Right forelimb (tissue), 1 donor: ENCODE measurements at regions not wholly inside any gene's neighbourhood (a gene's known extent, or its start where the extent isn't known, plus 50 kb on each side); places are given as distances from the start of the nearest gene placed in this dataset.
"Not testable (repeated sequence)": the region's sequence is repeated elsewhere in the genome, so short reads cannot be mapped to it uniquely, and the experiment has no call there.

ENCODE experiments used
- DNase-seq: peaks from one replicate; pipeline ENCODE4 v3.0.0-alpha.2; 2018

DNA sequence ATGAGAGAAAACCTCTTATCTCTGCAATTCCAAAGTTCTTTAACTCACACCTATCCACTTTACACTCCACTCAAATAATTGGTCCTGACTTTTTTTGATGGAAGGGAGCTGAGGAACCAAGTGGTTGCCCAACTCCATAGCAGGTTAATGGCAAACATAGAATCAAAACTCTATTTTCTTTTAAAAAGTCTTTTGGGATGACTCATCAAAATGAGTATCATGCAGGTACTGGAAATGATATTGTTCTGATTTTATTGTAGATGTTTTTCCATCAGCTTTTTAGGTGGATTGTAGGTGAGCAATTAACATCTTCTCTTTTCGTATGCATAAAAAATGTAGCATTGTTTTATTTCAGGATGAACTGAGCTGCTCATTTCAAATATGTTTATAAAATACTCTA lies 239.5 kb downstream of the SATB1 start:
- DNase-seq, result no peak

DNA sequence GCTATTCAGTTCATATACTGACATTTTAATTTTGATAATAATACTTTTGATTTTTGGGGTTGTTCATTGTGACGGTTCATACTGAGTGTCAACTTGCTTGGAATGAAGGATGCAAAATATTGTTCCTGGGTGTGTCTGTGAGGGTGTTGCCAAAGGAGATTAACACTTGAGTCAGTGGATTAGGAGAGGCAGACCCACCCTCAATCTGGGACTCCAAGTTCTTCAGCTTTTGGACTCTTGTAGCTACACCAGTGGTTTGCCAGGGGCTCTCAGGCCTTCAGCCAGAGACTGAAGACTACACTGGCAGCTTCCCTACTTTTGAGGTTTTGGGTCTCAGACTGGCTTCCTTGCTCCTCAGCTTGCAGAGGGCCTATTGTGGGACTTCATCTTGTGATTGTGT lies 242.2 kb downstream of the SATB1 start:
- DNase-seq, result not testable (repeated sequence)

DNA sequence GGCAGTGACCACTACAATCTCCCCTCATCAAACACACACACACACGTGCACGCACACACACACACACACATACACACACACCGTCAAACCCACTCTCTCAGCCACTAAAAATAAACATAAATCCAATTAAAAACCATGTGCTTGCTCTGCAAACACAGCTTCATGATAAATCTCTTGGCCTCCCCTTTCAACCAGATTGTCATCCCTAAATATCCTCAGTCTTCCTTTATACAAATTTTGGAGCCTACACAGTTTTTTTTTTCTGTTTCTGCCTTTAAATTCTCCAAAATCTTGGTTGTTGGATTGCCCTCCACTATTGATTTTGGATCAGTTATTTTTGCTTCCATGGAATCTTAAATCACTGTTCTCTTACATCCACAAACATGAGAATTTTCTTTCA lies 245.6 kb downstream of the SATB1 start:
- DNase-seq, result no peak

DNA sequence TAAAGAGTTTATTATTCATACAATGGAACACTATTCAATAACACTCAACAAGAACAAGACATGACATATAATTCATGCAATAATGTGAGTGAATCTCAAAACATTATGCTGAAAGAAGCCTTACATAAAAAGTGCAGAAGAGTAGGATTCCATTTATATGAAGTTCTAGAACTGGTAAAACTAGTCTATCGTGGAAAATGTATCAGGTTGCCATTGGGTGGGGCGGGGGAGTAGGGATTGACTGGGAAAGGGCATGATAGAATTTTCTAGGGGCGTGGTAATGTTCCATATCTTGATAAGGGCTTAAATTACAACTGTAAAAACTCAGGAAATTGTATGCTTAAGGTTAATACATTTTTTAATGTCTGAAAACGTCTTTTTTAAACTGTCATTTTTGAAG lies 247.9 kb downstream of the SATB1 start:
- DNase-seq, result no peak

DNA sequence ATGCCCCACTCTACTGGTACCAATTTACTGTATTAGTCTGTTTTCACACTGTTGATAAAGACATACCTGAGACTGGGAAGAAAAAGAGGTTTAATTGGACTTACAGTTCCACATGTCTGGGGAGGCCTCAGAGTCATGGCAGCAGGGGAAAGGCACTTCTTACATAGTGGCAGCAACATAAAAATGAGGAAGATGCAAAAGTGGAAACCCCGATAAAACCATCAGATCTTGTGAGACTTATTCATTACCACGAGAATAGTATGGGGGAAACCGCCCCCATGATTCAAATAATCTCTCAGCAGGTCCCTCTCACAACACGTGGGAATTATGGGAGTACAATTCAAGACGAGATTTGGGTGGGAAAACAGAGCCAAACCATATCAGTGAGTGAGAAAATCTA lies 251.2 kb downstream of the SATB1 start:
- DNase-seq, result not testable (repeated sequence)

DNA sequence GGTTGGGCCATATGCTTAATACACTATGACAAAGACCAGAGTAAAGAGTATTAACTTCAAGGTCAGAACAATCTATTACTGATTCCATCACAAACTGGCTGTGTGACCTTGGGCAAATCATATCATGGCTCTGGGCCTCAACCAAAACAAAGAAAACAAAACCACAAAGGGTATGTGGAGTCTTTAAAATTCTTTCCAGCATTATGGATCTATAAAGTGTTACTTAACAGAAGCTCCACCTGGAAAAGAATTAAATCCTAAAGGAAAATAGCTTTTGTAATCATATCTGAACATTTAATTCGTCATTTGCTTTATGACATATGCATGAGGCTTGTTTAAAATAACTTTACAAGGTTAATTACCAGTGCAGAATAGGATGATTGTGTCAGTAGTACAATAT lies 265.5 kb downstream of the SATB1 start:
- DNase-seq, result no peak

DNA sequence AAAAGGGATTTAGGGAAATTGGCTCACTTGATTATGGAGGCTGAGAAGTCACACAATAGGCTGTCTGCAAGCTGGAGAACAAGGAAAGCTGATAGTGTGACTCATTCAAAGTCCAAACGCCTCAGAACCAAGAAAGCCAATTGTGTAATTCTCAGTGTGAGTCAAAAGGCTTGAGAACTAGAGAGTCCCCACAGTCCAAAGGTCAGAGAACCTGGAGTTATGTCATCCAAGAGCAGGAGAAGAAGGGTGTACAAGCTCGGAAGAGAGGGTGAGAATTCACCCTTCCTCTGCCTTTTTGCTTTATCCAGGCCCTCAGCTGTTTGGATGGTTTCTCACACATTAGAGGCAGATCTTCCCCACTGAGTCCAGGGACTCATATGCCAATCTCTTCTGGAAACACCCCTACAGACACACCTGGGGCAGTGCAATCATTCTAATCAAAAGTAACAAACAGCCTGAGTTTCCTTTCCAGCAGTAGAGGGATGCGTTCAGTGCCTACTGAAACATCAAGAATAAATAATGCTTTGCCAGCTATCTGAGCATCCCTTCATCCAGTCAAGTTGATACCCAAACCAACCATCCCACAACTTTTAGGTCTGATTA lies 271.5 kb downstream of the SATB1 start:
- no peak for DNase-seq

DNA sequence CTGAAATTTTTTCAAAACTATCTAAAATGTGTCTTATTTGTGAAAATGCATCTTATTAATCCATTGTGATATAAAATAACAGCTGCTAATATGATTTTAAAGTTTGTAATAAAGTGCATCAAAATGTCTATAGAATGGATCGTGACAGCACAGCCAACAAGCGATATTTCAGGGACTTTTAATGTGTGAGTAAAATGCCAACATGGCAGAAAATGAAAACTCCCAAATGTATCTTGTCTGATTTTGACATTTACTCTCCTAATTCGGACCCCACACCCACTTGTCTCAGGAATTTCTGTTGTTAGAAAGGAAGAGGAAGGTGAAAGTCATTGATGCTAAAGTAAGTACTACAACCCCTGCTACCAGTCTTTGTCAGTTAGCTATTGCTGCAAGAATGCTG lies 273.9 kb downstream of the SATB1 start:
- DNase-seq, result no peak

DNA sequence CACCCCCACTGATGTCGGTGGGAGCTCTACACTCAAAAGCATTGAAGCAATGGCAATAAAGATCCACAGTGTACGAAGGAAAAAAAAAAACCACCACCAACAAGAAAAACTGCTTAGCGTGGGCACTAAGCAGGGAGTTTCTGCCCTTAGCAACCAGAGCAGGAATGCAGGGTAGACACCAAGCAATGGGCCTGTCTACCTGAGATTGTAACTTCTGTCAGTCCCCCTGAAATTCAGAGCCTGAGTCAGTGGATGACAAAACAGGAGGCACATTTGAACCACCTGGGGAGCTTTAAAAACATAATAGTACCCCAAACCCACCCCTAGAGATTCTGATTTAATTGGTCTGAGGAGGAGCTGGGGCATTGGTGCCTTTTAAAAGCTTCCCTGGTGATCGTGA lies 275.2 kb downstream of the SATB1 start:
- DNase-seq, result no peak

DNA sequence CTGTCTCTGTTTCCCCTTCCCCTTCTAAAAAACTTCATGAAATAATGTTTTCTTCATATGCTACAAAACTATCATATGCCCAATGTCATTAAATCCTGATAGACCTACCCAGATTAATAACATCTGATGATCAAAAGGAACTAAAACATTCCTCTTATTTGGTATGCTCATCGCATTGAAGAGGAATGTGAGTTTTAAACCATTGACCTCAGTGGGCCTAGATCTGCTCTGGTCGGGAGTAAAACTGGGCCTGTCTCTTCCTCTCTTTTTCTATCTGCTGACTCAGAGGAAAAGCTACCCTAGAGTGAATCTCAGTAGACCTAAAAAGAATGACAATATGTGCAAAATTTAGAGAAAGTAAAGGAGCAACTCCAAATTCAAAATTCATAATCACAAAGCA lies 275.8 kb downstream of the SATB1 start:
- no peak for DNase-seq

DNA sequence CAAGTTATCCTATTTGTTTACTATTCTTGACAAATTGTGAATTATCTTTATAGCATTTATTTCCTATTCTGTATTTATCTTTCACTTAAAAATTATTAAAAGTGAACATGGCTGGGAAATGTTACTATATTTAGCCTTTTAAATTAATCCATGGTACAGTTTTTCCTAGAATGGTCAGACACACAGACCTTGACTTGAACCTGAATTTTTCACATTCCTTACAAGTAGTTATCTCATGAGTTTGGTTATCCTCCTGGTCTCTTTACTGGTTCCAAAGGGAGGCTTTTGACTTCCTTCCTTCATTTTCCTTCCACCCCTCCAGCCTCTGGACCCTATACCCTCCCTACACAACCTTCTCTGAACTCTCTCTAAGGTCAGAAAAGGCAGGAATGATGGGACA lies 280.6 kb downstream of the SATB1 start:
- no peak for DNase-seq

DNA sequence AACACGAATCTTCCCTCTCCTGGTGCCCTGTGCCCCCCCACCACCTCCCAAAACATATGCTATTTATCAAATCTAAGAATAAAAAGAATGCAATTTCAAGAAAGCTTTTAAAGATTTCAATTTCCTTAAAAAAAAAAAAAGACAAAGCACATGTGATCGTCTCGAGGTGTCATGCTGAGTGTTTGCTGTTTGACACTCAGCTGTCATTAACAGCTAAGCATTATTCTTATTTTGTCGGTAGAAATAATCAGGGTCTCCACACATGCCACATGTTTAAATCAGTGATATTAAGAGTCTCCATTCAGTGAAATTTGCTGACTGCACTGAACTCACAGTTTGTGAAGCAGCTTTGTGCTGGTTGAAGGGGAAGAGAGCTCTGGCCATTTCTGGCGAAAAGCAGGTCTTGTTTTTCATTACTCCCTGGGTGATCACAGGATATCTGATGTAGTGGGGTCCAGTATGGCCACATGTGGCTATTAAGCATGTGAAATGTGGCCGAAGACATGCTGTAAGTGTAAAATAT lies 281.8 kb downstream of the SATB1 start:
- DNase-seq, result no peak

DNA sequence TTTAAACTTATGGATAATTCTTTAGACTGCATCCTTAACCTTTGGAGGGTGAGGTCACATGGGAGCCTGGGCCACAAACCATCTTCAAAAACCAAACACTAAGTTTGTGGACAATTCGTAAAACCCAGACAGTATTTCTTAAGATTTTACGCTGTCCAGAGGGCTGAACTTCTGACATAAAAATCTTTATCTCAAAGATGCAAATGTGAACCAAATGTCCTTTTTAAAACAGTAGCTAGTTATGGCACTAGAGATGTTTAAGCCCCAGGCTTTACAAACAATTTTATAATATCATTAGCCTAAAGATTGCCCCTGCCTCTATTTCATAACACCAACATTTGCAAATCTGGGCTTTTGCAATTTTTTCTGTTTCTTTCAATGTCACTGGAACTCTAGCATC lies 287.2 kb downstream of the SATB1 start:
- DNase-seq, result no peak

DNA sequence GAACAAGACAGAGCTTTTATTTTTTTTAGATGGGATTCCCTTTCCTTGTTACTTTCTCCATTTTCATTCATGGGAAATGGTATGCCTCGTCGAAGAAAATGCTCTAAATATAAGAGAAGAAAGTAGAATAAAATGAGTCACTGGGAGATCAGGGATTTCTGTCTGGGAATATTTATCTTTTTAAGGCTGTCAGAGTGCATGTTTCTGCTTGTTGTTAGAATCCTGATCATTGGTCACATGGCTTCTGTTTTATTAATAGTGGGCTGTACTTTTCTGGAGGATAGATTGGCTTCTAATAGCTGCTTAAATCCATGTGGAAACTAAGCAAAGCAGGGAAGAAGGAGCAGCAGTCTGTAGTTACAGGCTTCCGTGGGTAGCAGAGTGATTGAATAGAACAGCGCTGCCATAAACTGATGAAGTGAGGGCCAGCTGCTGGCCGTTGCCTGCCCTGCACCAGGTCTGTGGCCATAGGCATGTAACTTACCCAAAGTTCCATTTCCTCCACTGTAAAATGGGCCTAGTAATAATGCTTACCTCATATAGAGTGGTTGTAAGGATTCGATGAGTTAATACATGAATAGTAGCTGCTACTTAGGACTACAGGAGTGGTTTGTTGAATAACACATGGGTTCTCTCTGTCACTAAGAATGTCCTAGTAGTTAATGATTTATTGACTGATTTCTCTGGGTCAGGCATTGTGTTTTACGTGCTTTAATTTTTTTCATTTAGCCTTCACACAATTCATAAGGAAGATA lies 289.9 kb downstream of the SATB1 start:
- DNase-seq, result no peak

DNA sequence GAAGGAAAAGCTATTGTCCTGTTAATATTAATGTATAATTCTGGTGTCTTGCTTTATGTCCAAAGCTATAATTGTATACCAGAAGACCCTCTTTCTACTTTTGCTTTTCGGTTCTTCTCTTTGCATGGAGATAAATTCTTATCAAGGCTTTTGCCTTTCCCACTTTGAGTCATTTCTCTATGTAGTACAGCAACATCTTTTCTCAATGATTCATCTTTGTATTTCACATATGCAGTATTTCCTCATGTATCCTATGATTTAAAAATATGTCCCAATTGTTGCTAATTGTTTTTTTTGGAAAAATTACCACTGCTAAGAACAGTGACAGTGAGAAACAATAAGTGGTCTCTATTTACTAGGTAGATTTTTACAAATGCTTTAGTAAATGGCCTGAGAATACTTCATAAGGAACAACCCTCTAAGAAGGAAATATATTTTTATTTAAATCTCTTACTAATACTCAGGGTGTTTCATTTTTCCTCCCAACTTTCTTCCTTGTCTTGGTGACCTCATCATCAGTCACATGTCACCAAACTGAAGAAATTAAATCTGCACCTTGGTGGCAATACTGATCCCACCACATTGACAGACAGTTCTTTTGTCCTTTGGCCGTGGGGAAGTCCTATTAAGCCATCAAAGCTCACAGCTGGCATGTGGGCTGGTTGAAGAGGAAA lies 290.6 kb downstream of the SATB1 start:
- no peak for DNase-seq

DNA sequence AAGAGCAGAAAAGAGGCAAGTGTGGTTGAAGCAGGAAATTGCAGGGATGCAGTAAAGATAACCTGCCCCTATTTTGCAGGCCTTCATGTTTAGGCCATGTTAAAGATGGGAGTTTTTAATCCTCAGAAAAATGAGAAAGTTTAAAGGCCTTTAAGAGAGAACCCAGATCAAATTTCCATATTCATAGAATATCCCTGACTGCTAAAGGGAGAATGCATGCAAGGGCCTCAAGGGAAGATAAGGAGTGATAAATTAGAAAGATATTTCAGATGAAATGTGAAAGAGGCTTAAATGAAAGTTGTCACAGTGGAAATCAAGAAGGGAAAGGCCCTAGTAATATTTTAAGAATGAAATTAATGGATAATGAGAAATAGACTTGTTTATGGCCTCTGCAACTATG lies 292.1 kb downstream of the SATB1 start:
- DNase-seq, result no peak

DNA sequence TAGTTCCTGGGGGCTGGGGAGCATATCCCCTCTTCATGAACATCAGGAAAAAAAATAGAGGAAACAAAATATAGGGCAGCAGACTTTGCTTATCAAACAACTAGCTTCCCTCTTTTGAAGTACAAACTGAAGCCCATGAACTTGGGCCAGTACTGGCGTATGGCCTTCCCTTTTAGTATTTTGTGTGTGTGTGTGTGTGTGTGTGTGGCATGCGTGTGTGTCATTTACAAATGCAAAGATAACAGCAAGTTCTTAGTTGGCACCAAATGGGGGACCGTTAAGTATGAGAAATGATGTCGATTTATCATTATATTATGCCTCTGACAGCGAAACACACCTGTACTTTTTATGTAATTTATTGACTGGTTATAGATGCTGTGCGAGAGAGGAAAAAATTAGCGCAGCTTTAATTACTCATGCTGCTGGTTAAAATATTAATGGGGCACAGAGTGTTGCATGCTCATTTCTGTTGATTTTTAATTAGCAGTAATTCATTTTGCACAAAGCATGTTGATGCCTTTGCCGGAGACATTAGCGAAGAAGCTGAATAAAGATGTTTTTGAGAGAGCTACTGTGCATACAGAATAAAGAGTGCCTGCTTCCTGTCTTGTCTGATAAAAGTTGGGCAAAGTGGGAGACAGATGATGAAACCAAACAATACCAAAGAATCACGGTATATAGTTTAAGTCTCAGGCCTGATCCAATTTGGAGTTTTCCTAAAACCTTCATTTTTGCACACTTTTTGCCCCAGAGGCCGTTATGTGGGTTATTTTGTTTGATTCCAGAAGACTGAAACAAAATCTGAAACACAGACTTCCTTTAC lies 297.1 kb downstream of the SATB1 start:
- no peak for DNase-seq

DNA sequence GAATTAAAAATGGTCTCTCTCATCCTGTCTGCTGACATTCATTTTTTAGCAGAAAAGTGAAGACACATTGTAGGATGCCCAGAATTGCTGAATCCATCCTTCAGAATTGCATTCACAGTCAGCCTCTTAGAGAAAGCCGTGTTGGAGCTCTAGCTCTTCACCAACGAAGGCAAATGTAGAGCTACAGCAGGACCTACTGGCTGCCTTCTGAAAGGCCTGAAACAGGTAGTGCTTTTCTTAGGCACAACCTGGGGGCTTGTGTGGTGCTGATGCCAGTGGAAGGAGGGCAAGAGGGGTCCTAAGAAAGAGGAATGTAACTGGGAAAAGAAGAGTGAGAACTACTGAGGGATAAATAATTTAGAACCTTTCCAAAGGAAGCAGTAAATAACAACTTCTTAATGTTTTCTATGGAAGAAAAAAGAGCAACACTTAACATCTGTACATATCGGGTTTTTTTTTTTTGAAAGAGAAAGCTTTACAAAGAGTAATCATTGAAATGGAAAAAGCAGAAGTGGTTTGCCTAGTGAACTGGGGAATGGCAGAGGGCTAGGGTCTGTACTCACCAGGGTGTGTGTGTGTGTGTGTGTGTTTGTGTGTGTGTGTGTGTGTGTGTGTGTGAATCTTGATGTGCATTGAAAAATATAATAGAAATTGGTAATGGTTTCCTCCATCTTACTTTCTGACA lies 297.8 kb downstream of the SATB1 start:
- DNase-seq, result no peak

DNA sequence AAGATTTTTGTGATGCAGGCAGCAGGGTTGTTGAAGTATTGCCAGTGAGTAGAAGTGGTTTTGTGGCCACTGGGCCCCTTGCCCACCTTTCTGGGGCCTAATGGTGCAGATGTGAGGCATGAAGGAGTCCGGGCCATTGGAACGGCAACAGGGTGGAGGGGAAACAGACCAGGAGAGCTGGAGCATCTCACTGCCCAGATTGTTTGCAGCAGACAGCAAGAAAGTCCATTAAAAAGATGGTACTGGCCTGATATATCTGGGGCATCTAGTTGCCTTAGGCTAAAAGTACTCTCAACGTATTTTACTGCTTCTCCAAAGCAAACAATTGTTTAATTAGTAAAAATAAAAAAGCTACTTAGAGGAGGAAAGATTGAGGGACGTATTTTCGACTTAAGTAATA lies 298.4 kb downstream of the SATB1 start:
- no peak for DNase-seq

DNA sequence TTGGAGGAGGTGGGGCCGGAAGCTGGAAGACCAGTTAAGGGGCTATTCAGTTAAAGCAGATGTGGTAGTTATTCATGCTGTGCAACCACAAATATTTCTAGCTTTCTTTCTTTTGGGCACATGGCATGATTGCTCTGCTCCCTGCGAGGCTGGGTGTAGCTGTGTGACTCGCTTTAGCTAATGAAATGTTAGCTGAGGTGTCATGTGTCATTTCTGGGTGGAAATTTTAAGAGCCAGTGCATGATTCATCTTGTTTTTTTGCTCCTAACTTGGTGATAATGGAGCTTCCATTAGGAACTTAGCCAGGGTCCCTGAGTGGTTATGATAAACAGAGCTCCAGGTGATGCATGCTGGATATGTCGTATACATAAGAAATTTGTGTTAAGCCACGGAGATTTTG lies 300.6 kb downstream of the SATB1 start:
- DNase-seq, result no peak

DNA sequence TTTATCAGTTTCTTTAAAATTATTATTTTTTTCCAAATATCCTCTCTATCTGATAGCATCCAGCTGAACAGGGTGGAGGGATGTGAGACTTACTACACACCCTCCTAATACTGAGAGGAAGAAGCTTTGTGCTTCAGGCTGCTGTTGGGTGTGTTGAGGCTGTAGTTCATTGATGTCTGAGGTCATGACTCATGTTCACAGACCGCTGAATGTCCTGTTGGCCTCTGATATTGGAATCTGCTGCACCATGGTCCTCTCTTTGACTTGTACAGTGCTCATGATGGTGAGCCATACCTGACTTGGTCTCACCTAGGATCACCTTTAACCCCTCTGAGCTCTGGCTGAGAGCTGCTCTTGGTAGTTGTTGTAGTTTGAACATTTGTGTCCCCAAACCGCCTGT lies 302.9 kb downstream of the SATB1 start:
- no peak for DNase-seq

DNA sequence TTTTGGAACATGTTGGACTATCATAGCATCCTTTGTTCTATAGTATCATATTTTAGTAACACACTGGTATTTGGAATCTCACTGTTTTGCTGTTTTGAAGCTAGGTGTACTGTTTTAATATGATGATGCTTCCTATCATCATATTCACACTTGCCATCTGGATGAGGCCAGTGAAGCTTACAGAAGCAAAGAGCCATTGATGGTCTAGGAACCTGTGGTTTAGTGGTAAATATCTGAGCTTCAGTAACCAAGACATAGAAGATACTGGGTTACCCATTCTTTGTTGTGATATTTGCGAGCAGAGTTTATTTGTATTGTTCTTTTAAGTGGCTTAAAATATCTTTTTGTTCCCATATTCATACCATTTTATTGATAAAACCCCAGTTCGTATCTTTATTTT lies 304.1 kb downstream of the SATB1 start:
- no peak for DNase-seq

DNA sequence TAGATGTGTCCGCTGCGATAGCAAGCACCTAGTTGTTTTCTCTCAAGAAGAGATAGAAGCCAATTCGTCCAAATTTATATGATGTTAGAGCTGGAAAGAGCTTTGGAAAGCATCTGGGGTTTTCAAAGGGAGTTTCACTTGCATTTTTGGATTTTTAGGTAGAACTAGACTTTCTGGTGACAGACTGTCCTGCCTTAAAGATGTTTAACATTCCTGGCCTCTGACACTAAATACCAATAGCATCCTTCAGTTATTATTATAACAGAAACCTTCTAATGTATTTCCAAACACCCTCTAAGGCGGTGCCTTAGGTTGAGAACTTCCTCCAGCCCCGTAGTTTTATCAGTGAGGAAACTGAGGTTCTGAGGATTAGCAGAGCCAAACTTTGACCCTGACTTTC lies 305.3 kb downstream of the SATB1 start:
- no peak for DNase-seq
